NCI-H1694 treated with DMSO at 0.1 percent for 48 hours (cell line): ENCODE measurements at regions not wholly inside any gene's neighbourhood (a gene's known extent, or its start where the extent isn't known, plus 50 kb on each side); places are given as distances from the start of the nearest gene placed in this dataset.
"Not testable (repeated sequence)": the region's sequence is repeated elsewhere in the genome, so short reads cannot be mapped to it uniquely, and the experiment has no call there.

ENCODE experiments used
- DNase-seq: peaks from one replicate; lab custom pipeline; 2025; lab: John Stamatoyannopoulos, UW

DNA sequence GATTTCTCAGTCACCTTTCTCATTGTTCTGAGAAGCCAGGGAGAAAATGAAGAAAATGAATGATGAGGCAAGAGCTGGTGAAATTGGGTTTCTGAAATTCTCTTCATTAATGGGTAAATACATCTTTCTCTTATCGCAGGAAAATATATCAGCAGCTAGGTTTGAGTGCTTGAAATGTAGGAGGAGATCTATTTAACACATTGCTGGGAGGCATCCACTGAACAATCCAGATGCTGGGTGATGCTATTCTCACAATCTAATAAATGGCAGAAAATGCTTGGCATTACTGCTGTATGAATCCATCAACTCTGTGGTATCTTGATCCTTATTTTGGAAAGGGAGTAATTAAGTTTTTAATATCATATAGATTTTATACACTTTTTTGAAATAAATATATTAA is 199.6 kb upstream of the LRP1B start:
- no peak for DNase-seq

DNA sequence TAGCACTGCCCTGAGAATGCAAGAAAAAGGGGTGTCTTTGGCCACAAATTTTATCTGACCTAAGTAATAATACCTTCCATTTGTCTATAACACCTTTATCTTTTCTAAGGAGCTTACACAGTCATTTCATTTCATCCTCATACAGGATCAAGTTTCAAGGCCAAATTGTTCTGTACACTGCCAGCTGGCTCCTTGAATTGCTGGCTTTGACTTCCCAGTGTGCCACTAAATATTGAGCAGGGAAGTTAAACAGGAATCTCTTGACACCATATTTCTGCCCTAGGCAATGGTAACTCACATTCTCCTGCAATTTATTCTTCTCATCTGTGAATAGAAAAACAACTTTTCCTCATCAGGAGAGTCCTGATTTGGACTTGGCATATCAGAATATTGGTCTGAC is 195.1 kb upstream of the LRP1B start:
- no peak for DNase-seq

DNA sequence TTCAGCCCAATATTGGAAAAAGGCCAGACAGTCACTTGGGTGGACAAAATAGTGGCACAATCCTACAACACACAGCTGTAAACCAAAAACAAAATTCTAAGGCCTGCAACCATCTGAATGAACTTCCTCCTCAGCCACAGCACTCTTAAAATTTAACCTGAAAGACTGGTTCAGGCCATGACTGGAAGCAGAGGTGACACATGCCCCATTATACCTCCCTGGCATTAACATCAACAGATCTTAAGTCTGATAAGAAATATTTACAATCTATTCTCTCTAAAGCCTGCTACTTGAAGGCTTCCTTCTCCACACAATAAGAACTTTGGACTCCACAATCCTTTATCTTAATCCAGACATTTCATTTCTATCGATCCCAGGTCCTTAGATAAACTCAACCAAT is 192.4 kb upstream of the LRP1B start:
- DNase-seq = no peak

DNA sequence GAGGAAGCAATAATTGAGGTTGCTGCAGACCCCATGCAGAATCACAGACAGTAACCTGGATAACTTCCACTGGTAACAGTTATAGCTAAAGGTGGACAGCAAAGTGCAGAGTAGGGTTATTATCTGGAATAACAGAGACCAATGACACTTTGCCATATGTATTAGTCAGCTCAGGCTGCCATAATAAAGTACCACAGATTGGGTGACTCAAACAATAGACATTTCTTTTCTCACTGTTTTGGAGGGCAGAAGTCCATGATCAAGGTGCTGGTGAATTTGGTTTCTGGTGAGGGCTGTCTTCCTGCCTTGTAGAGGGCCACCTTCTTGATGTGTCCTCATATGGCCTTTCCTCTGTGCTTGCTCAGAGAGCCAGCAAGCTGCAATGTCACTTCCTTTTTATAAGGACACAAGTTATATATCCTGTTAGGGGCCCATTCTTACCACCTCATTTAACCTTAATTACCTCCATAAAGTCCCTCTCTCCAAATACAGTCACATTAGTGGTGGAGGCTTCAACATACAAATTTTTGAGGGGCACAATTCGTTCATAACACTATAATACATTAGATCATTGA is 191.0 kb upstream of the LRP1B start:
- DNase-seq = no peak

DNA sequence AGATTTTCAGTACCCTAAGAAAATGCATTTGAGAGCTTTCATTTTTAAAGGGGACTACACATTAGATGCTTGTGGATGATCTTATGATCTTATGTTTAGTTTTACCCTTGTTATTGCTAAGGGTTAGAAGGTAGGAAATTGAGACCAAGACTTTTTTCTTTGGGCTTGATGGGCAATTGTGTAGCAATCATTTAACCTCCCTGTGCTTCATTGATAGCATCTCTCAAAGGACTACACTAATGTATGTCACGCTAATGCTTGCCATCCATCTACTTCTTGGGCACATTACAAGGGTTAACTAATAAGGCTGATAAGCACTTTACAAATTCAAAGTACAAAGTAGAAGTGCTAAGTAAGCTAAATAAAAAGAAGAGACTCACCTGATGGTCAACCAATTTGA is 189.3 kb upstream of the LRP1B start:
- no peak for DNase-seq

DNA sequence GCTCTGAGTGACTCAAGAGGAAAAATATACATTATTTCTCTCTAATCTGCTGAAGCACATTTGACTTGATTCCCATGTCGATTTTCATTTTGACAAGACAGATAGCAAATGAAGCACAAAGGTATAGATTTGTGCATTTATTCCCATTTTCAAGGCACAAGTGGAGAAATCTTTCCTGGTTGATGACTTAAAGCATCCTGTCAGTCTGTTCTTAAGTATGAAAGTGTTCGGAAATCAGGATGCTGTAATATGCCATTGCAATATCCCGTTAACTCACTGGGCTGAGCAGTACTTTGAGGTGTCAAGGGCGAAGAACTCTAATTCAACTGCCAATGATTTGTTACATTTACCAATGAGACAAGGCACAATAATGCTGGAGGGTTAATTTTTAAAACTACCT is 185.2 kb upstream of the LRP1B start:
- no peak for DNase-seq

DNA sequence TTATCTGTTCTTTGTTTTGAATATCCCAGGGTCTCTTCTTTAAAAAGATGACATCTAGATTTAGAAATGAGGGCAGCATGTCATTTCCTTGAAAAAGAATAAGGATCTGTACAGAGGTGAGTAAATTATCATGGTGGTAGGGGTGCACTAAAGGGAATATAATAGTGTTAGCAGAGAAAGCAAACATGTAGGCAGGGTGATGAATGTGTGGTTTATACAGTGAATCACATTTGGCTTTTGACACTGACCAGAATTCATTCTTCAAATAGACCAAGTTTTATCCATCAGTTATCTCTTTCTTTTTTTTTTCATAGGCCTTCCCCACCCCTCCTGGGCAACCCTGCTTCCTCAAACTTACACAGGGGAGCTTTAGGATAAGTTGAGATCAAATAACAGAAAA is 184.5 kb upstream of the LRP1B start:
- DNase-seq = no peak

DNA sequence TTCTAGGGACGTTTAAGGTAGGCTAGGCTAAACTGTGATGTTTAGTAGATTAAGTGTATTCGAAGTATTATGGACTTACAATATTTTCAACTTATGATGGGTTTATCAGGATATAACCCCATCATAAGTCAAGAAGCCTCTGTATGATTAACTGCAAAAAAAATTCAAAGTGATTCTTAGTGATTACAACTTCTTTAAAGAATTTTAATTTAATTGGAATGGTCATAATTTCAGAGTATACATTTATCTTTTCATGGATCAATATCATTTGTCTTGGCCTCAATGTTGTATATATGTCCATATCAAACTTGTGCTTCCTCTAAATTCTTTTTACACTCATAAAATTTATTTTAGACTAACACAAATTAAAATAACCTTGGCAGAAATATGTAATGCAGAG is 183.3 kb upstream of the LRP1B start:
- DNase-seq = no peak

DNA sequence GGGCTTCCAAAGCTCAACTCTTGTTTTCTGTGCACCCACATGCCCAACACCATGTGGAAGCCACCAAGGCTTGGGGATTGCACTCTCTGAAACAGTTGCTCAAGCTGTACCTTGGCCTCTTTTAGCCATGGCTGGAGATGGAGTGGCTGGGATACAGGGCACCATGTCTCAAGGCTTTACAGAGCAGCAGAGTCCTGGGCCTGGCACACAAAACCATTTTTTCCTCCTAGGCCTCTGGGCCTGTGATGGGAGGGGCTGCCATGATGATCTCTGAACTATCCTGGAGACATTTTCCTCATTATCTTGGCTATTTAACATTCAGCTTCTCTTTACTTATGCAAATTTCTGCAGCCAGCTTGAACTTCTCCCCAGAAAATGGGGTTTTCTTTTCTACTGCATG is 179.7 kb upstream of the LRP1B start:
- no peak for DNase-seq

DNA sequence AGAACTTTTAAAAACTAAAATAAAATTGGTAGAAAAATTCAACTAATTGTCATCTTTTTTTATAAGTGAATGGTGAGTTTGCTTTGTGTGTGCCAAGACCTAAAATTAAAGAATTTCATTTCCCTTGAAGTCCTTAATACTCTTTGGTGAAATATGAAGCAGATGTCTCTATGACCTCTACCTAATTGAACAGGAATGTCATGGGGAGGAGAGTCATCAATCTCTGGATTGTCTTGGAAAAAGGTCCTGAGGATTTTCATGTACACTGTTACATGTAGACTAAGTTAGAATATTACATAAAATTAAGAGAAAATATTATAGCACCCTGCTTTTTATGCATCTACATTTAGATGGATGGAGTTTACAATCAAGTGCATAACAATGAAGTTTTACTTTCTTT is 177.9 kb upstream of the LRP1B start:
- no peak for DNase-seq

DNA sequence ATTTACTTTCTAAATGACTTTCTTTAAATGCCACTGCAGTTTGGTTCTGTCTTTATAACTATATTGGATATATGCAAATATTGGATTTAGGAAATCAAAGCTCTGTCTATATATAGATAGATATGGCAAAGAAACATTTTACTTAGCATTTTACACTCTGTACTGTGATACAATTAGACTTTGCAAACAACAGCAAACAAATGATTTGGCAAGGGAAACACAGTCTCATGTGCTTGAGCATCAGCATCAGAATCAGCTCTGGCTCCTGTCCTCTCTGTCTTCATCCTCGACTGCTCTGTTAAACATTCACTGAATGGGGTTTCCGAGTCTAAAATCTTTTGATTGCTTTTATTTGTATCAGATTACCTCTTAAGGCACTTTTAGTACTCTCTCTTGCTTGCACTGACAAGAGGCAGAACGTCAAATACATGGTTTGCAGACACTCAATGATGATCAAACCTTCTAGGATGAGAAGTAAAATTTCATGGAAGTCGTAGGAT is 176.8 kb upstream of the LRP1B start:
- DNase-seq = no peak

DNA sequence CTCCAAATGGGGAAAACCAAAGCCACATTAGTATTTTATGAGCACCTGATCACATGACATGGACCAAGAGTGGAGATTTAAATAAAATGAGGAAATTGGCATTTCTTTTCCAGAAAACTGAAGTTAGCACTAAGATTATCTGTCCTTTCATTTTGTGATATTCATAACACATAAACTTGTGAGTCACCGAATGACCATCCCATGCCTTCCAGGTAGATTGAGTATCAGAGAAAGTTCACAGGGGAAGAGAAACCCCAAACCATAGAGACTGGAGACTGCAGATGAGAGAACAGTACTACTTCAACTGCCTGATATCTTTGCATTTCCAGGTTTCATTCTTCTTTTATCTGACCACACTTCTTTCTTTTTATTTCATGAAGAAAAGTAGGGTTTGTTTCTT is 176.3 kb upstream of the LRP1B start:
- DNase-seq = no peak

DNA sequence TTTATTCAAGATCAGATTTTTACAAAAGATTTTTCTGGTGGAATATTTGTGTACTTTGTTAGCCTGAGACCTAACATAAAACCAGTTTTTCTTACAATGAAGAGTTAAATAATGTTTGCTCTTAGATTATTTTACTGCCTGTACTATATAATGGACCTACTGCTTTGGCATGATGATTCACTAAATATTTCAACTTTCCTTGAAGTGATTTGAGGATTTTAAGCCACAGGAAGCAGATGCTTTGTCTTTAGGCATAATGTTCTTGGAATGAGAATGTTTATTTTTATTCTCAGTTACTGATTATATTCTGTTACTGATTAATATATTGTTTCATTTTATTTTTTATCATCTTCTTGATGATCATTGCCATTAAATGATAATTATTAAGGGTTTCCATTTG is 175.3 kb upstream of the LRP1B start:
- no peak for DNase-seq

DNA sequence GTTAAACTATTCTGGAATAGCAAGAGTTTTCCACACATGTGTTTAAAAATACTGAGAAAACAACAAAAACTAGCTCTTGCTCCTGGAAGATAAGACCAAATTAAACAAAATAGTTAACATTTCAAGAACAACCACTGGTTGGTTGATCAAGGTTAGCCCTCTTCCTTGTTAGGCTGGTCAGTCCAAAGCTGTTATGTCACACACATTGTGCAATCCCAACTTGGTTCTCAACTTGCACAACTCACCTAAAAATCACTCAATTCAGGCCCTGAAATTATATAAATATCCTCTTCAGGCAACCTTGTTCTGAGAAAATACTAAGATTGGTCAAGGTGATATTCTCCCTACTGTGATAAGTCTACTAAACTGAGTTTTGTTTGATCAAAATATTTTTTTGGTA is 169.7 kb upstream of the LRP1B start:
- no peak for DNase-seq

DNA sequence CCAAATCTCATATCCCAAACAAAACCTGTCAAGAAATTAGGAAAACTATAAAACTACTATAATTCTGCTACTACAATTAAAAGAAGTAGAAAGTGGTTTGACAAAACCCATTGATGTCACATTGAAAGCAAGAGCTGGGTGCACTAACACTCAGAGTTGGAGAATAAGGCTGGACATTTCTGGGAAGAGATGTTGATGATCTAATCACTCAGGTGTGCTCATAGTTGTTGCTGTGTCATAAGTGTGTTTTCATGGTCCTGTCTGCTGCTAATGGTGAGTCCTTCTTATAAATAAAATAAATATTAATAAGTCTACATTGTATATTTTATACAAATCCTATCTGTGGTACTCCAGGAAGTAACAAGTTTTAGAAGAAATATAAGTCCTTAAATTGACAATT is 168.2 kb upstream of the LRP1B start:
- DNase-seq = no peak

DNA sequence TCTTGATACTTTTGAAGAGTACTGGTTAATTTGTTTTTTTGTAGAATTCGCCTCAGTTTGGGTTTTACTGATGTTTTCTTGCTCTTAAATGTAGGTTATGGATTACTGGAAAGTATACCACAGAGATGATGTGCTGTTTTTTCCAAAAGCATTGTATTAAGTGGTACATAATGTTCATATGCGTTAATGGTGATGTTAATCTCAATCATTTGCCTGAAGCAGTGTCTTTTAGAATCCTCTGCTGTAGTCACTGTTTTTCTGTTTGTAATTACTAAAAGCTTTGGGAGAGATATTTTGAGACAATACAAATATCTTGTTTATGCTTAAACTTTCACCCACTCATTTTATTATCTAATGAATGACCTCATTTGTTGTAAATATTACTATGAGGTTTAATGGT is 163.4 kb upstream of the LRP1B start:
- DNase-seq = no peak

DNA sequence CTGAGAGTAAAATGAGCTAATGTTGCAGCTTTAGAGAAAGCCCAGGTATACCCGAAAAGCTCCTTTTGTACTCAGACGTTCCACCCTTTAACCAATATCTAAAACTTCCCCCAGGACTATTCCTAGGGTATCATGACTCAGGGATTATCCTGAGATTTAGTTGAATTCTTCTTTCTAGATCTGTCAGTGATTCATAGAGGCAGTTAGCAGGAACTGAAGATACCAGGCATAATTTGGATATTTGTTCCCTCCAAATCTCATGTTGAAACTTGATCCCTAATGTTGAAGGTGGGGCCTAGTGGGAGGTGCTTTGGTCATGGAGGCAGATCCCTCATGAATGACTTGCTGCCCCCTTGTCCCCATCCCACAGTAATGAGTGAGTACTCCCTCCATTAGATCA is 161.2 kb upstream of the LRP1B start:
- DNase-seq = no peak

DNA sequence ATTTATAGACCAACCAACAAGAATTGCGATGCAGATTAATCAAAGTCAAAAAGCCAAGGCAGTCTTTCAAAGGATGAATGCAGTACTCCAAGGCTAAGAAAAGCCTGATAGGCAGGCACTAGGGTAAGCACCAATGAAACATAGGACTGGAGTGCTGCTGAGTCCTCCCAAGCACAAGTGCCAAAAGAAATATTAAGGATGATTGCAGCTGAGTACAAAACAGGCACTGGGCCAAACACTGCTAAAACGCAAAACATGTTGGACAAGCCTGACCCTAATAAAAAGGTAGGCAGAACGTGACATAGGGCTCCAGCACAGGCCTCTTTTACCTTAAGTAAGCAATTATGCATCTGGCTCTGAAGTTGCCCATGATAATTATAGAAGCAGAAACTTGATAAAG is 160.1 kb upstream of the LRP1B start:
- no peak for DNase-seq

DNA sequence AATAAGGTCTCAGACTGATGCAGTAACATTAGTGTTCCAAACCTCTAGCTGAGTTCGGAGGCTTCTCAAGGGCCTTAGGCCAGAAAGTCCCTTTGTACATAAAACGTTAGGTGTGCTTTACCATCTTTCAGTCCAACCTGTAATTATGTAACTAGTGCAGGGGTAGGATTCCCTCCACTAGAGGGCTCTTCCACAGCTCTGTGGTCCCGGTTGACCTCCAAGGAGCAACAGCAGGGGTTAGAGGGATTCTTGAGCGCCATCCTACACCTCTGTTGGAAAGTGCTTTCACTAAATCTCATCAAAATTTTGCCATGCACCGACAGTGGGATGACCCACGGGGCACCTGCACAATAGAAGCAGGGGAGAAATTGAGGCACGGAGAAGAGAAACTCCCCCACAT is 155.8 kb upstream of the LRP1B start:
- DNase-seq = no peak

DNA sequence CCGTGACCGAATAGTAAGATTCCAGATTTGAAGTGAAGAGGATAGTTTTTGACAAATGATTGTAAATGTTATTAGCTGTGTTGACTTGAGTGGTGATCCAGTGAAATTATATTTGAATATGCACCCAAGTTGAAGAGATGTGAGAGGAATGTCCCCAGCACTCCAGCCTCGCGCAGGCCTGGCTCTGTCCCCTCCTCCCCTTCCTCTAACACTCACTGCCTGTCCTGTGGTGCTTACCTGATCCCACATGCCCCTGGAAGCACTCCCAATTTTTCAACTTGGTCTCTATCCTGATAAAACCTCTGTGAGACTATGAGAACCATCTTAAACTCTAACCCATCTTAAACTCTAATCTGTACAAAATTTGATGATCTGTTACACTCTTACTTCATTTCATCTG is 154.7 kb upstream of the LRP1B start:
- DNase-seq = no peak

DNA sequence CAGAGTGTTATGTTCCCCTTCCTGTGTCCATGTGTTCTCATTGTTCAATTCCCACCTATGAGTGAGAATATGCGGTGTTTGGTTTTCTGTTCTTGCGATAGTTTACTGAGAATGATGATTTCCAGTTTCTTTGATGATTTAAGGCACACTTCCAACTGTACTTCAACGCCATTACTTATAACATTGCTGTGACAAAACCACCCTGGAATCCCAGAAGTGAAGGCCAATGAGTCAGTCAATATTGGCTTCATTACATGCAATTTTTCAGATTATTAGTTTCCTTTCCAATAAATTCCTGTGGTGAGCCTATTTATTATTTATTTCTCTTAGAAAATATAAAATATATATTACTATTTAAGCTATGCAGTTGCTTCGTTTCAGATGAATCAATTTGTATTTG is 153.5 kb upstream of the LRP1B start:
- DNase-seq = not testable (repeated sequence)

DNA sequence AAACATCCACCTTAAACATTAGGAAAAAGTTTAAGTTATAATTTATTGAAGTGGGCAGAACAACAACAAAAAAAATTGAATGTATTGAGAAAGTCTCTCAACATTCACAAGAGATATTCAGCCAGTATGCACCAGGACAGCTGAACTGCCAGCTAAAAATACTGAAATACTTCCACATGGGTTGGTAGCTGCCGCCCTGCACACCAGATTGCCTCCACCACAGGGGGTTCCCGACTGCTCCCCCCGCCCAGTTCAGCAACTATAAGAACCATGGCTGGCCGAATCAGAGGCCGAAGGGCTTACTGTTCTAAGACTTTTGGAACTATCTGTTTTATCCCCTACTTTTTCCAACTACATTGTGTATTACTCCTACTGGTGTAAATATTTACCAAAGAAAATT is 150.0 kb upstream of the LRP1B start:
- DNase-seq = no peak

DNA sequence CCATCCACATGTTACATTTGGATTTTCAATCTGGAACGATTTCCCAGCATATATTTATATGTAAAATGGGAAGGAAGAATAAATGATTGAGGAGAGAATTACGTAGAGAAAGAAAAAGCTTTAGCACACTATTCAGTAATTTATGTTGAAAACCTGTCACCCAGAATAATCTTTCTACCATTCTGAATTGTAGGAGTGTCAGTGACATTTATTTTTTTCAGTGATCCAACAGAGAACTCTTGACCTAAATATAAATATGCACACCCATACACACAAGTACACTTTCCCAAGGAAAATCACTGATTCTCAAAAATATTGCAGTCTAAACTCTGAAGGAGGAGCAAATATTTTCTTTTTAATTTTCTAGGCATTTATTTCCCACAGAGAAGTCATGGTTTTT is 140.2 kb upstream of the LRP1B start:
- DNase-seq = no peak

DNA sequence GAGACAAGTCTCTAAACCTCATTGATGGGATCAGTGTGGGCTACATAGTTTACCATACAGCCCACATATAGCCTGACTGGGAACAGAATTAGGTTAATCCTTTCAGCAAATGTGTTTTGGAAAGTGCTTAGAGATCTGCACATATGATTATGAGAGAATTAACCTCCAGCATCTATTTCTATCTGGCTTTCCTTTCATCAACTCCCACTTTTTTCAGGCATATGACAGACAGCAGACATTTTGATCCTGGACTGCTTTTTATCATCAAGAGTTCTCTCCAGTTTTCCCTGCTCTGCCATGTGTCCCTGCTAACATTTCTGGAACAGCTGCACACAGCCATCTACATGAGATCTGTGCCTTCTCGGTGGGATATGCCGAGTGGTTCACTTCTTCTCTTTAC is 139.5 kb upstream of the LRP1B start:
- no peak for DNase-seq

DNA sequence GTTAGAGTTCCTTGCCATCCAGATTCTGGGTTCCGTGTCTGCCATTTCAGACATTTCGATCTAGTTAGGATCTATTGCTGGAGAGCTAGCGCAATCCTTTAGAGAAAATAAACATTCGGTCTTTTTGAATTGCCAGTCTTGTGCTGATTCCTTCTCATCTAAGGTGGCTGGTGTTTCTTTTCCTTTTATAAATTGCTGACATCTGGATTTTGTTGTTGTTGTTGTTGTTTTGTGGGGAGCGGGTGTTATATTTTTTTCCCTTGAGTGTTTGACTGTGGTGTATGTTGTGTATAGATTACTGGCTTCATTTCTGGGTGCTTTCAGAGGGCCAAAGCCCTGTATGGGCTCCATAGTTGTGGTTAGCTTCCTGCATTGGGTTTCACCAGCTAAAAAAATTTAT is 128.5 kb upstream of the LRP1B start:
- DNase-seq = no peak
